GM18517 (cell line): ENCODE measurements at regions not wholly inside any gene's neighbourhood (a gene's known extent, or its start where the extent isn't known, plus 50 kb on each side); places are given as distances from the start of the nearest gene placed in this dataset.

Source experiments
- ATAC-seq: cut with Tn5 transposase; IDR thresholded peaks from one replicate; pipeline ENCODE4 v1.9.1; 2021; ENCODE audit warnings: mild to moderate bottlenecking, moderate library complexity; ENCODE audit not compliant: unreplicated experiment

DNA sequence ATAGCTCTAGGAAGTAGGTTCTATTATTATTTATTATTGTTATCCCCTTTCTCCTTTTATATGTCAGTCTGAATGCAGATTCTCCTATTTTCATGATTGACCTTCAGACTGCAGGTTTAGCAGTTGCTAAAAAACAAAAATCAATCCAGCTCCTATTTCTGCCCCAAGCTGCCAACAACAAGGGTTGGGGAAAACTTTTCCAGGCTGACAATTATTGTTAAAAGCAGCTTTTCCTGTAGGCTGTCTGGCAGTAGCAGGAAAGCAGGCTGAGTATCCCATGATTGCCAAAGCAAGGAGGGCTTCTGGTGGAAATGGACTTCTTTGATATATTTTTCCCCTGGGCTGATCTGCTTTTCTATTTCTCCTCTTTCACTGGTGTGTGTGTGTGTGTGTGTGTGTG, 78.0 kb upstream of the CTLA4 start:
- ATAC-seq = no peak

DNA sequence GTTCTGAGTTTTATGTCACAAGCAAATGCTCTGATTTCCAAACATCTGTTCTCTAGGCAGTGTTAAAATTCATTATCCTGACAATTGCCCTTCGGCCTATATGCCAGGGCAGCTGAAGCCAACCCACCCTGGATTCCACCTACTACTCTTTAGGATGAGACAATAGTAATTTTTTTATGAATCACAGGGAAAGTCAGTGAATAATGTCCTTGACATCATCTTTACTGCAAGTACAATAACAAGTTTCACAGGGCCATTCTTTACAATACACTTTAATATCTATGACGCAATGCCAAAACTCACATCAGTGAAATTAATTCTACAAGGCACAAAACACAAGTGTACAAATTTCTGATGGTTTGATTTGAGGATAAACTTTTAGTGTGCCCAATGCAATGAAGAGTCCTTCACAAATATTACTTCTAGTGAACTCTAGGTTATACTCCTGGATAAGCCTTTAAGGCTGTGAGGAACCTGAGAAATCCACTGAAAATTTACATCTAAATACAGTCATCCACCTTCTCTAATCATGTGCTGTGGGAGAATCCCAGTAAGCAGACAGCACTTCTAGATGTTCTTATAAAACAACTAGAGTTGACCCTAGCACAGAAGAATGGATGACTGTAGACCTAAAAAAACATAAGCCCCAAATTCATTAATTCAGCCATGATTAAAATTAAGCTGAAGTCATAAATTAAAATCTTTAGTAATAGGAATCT, 77.3 kb upstream of the CTLA4 start:
- no peak for ATAC-seq

DNA sequence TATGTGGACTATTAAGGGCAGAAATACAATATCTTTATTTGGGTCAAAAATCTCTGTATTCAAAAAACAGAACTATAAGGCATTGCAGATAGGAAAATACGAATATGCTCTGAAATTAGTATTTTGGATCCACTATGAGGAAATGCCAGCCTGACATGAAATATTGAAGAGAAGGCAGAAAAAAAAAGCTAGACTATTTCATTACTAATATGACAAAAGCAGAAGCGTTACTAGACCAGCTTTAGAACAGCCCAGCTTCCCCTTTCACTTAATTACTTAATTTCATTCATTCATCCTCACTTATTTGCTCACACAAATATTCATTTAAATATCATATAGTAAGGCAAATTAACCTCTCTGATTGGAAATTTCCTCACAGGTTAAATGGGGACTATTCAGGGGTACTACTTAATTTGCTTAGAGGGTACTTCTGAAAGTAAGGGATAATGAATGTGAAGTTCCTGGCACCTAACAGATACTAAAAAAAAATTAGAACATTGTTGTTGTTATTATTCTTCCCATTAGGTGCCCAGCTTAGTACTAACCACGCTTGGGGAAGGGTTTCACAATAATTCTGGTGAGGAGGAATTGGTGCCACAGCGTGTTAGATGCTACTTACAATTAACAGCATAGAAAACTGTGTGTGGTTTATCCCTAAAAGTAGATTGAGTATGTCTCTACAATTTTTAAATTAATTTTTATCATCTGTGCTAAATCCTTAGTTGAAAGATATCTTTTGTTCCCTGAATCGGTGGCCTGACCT, 71.1 kb upstream of the CTLA4 start:
- ATAC-seq = no peak

DNA sequence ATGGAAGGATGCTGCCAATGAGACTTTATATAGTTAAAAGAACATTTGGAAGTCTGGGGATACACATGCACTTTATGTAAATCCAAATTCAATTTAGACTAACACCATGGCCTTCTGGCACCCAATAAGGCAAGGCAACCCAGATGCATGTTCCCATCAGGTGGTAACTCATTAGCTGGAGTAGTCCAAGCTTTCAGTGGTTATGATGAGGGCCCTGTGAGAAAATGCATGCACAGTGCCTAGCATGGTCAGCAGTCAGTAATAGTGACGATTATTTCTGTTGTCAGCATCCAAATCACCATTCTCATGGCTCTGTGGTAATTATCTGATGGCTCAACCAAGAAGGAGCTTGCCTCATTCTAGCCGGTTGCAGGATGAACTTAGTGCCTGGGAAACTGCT, 70.3 kb upstream of the CTLA4 start:
- ATAC-seq = no peak

DNA sequence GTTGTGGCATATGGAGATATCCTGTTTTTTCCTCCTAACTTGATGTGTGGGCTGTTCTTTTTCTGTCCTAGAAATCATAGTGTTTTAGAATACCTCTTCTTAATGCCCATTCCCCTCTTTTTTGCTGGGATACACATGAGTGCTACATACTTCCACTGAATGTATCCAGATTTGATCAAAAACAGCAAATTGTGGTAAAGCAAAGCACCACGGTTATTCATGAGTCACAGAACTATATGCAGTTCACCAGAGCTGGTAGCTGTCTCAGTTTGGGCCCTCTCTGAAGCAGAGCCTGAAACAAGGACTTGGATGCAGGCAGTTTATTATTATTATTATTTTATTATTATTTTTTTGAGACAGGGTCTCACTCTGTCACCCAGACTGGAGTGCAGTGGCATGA, 69.9 kb upstream of the CTLA4 start:
- no peak for ATAC-seq

DNA sequence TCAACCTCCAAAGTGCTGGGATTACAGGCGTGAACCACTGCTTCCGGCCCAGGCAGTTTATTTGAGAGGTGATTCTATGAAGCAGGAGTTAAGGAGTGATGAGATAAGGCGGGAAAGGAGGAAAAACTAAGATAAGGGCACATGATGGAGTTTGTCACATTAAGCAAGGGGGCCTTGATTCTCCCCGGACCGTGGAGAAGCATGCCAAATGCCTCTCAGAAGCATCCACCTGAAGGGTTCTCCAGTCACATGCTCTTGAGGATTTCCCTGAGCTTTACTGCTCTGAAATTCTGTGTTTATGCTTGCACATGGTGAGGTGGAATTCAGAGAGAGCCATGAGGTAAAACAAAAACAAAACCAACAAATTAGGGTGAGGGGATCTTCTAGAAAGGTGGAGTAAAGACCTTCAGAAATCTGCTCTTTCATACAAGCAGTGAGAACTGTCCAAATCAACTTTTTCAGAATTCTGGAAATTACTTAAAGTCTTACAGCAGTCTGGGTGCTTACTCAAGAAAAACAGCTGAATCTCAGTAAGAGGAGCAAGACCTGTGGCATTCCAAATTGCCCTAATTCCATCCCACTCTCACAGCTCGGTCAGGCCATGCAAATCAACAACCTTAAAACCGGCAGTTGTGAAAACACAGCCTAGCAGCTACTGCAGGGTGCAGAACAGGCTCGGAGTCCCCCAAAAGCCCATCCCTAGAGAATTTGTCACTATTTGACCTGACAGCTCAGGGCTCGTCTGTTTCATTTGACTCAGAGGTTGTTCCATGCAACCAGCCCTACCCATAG, 69.1 kb upstream of the CTLA4 start:
- ATAC-seq = no peak

DNA sequence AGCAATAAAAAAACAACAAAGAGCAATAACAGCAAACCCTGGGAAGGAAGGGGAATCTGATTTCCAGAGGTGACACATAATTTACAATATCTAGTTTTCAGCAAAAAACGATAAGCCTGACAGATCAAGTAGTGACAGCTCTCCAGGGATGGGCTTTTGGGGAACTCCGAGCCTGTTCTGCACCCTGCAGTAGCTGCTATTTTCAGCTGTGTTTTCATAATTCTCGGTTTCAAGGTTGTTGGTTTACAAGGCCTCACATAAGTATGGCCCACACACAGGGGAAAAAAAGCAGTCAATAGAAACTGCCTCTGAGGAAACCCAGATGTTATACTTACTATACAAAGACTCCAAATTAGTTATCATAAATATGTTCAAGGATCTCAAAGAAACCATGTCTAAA, 67.7 kb upstream of the CTLA4 start:
- peak; percentile 95 for ATAC-seq

DNA sequence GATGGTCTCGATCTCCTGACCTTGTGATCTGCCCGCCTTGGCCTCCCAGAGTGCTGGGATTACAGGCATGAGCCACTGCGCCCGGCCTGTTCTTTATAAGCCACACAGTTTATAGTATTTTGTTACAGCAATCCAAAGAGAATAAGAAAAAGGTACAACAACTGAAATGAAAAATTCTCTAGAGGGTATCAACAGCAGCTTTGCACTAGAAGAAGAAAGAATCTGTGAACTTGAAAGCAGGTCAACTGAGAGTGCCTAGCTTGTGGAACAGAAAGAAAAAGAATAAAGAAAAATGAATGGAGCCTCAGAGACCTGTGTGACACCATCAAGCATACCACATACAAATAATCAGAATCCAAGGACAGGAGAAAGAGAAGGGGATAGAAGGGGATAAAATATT, 66.8 kb upstream of the CTLA4 start:
- ATAC-seq = no peak

DNA sequence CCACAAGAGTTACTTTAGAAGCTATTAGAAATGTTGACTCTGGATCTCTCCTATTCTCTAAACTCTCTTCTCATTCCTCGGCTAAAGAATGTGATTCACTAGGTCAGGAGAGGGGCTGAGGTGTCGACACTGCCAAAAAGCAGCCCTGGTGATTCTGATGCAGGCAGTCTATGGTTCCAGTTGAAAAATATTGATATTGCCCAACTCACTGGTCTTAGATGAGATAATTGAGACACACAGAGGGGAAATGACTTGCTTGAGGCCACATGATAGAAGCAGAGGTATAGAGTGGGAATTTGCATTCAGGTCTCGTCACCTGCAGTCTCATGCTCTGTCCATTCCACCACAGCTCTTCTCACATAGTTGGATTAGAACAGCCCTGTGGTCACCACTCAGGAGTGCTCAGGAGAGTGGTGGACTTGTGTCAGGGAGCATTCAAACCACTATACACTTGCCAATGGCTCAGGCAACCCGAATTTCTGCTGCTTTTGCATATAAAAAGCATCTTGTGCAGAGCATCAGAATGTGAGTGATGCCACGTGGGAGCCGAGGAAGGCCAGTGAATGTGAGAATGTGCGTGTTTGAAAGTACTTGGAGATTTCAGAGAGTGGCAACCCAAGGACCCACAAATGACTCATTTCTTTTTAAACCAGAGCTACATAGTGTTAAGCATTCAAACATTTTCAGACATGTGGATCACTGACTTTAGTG, 65.1 kb upstream of the CTLA4 start:
- ATAC-seq = no peak

DNA sequence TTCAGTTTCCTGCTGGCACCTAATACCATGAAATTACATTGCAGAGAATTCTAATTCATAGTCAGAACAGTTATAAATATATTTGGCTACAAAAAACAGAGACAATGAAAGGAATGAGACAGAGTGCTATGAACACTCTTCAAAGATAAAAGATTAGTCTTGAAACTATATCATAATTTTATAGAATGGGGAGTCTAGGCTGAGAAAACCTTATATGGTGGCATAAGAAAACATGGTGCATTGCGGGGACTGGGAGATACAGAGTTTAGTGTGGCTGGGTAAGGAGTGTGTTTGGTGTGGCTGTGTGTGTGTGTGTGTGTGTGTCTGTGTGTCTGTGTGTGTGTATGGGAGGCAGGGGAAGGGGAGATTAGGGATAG, 64.5 kb upstream of the CTLA4 start:
- ATAC-seq = no peak

DNA sequence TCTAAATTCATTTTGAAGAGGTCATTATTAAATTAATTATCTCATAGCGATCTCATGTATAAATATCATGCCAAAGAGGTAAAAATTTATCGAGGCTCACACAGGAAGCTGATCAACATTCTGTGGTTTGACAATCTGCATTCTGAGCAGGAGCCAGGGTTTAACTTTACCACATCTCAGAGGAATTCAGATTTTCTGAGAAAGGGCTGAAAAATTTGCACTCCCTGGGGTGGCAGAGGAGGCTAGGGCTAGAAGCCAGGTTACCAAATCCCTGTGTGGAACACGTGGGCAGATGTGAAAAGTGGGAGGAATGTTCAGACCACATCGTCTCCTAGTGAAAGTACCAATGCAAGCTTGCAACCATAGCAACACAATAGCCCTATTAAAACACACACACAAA, 63.5 kb upstream of the CTLA4 start:
- ATAC-seq = no peak

DNA sequence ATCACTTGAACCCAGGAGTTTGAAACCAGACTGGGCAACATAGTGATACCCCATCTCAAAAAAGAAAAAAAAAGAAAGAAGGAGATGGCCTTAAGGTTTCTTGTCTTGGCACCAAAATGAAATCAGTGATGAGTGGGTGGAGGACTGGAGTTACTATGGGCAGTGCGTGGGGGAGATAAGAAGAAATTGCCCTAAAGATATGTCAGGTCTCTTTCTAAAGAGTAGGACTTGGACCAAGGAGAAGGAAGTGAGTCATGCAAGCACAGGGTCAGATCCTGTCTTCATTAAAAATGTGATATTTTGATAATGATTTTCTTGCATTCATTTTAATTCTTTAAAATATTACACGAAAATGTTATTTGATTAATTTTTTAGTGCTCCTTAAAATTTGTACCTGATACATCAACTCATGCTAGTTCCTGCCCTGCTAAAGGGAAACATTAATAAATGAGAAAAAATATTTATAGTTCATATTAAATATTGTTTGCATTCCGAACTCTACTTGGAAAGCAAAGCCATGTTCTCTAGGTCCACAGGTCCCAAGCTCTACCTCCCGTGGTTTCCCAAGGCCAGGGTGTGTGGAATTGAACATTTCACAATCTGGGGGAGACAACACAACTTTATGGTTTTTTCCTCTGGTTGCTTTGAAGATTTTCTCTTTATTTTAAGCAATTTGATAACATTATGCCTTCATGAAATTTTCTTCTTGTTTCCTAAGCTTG, 62.6 kb upstream of the CTLA4 start:
- ATAC-seq = no peak

DNA sequence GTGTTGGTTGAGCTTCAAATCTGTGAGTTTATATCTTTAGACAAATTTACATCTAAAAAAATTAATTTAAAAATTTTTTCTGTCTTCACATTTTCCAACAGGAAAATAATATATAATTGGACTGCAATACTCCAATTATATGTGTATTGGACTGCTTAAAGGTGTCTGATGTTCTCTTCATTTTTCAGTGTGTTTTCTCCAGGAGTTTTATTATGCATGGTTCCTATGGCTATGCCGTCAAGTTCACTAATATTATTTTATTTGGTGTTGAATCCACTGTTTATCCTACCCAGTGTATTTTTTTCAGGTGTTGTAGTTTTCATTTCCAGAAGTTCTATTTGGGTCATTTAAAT, 62.1 kb upstream of the CTLA4 start:
- no peak for ATAC-seq

DNA sequence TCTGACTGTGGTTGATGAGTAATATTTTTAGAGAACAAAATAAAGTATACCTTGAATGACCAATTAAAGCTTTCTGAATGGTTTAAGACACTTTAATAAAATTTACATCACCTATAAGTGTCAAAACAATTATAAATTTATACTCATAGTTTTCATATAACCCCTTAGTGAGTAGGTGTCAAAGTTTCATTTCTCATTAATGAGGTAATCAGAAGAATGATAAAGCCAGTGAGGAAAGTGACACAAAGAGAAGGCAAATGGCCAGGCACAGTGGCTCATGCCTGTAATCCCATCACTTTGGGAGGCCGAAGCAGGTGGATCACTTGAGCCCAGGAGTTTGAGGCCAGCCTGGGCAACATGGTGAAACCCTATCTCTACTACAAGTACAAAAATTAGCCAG, 60.8 kb upstream of the CTLA4 start:
- no peak for ATAC-seq

DNA sequence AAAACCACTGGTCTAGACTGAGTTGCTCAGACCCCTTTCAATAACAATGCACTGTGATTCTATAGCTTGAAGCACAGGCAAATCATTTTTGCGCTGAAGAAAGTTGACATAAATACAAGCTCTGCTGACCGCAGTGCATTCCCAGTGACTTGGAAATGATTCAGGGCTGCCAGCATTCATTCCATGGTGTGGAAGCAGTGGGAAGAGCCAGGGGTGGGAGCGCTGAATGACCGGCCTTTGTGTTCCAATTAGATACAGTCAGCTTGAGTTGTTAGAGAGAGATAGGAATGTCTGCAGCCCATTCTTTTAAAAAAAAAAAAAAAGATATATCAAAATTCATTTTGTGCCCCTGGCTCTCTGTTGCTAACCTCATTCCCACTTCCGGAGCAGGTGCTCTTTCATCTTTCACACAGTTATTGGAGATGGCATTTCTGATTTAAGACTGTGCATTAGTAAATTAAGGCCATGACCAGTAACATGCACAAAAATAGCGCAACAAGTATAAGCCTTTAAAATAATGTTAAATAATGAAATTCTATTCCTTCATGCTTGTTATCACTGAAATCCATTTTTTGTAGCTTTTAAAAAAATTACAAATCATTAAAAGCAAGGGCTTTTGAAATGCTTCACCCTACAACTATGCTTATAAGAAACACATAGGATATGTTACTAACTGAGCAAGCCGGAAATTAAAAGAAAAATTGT, 59.4 kb upstream of the CTLA4 start:
- no peak for ATAC-seq

DNA sequence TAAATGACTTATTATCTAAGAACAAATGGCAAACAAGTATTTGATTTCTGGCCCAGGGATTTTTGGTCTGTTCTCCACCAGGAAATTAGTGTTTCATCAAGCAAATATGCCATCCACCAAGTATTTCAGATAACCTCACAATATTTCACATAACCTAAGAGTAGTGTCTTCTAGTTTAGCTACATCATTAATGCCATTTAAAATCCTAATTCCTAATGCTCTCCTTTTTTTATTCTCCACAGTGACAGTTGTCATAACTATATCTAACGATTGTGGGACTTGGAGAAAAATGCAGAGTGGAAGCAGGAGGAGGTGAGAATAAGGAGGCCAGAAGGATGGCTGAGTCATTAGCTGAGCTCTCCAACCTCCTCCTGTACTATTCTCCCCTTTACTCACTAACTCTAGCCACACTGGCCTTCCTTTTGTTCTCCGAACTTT, 58.5 kb upstream of the CTLA4 start:
- ATAC-seq = no peak

DNA sequence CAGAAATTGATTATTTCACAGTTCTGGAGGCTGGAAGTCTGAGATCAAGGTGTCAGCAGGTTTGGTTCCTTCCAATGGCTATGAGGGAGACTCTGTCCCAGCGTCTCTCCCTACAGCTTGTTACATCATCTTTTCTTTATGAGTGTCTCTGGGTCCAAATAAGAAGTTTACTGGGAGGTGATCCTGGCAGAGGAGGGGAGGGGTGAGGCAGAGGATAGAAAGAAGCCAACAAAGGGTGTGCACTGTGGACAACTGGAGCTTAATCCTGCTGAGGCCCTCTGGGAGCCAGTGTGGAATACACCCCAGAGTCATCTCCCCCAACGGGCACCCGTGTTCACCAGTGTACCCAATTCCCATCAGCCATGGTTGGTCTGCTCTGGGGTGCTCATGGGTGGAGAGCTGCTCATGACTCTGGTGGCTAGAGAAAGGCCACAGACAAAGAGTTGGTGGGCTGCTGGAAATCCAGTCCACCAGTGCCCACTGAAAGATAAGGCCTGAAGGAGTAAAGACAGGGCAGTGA, 57.5 kb upstream of the CTLA4 start:
- ATAC-seq = no peak

DNA sequence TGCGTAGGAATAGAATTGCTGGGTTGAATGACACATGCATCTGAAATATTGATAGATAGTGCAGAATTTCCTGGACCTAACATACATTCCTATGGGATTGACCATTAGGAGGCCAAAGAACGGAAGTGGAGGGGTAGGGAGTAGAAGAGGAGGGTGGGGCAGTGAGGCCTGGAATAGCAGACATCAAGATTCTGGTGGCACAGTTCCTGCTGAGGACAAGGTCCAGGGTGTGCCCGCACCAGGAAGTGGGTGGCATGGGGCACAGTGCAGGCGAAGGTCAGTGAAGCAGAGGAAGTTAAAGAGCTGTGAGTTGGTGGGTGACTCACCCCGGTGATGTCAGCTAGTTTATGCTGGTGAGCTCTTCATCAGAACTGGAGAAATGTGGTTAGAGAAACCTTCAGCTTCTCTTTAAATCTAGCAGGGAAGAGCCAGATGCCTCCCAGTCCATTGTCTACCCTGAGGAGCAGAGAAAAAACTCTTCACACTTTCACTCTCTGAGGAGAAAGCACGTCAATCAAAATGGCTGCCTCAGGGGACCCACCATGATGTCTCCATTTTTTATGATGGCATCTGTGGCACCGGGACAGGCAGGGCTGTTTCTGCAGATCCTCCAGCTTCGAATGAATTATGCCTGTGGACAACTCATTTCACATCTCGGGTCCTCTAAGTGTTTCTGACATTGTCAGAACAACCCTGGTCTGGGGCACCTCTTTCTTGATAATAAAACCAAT, 55.9 kb upstream of the CTLA4 start:
- ATAC-seq = peak; percentile 76
